Vagina (tissue), 2 donors: ENCODE measurements at regions not wholly inside any gene's neighbourhood (a gene's known extent, or its start where the extent isn't known, plus 50 kb on each side); places are given as distances from the start of the nearest gene placed in this dataset.

Experiments used
- DNase-seq, 2 donors: peaks; one replicate each; pipeline ENCODE4 v3.0.0-alpha.2; 2017; ENCODE audit errors: extremely low spot score in 2 of 2
- H3K27ac ChIP-seq: fragments of 200-600 bp; sonication (generic); one replicate; pipeline ENCODE4 v1.5.1; 2019
- H3K27me3 ChIP-seq: fragments of 200-600 bp; sonication (generic); one replicate; pipeline ENCODE4 v1.5.1; 2019
- H3K36me3 ChIP-seq, 2 donors: fragments of 200-600 bp; sonication (generic); one replicate each; pipeline ENCODE4 v1.5.1; 2017 to 2019
- H3K4me1 ChIP-seq: fragments of 200-600 bp; sonication (generic); one replicate; pipeline ENCODE4 v1.5.1; 2019
- H3K4me3 ChIP-seq, 2 donors: fragments of 200-600 bp; sonication (generic); 1 replicate in 1 of 2; 2 replicates in 1 of 2; pipeline ENCODE4 v1.5.1; 2016 to 2019
- H3K9me3 ChIP-seq: fragments of 200-600 bp; sonication (generic); one replicate; pipeline ENCODE4 v1.5.1; 2019
- CTCF ChIP-seq, 3 experiments: fragments of 450-650 bp in 2 of 3; fragments of 200-600 bp in 1 of 3; sonication (generic) in 1 of 3; IDR thresholded peaks; one replicate each; pipeline ENCODE4 v1.5.1; 2017 to 2019; ENCODE audit warnings: antibody characterized with exemption in 3 of 3, mild to moderate bottlenecking in 2 of 3, moderate library complexity in 2 of 3
- POLR2A ChIP-seq, 2 donors: fragments of 450-650 bp; IDR thresholded peaks; one replicate each; pipeline ENCODE4 v1.6.1; 2017; ENCODE audit warnings: antibody characterized with exemption in 2 of 2, mild to moderate bottlenecking in 2 of 2, moderate library complexity in 2 of 2
- POLR2AphosphoS5 ChIP-seq, 2 donors: sonication (generic); formaldehyde crosslinking; IDR thresholded peaks; one replicate each; pipeline ENCODE4 v1.9.0; 2017; ENCODE audit warnings: antibody characterized with exemption in 2 of 2, mild to moderate bottlenecking in 2 of 2, low read depth in 1 of 2; ENCODE audit not compliant: insufficient read depth in 1 of 2
- intact Hi-C: fragments of 100-400 bp; cut with DNase I; formaldehyde crosslinking; loops from one replicate; pipeline ENCODE4 v1.15.1; 2023

GRCh38 chr1:224541901-224542630 lies 74.1 kb upstream of the CNIH3 start:
- intact Hi-C loops: no loop called here
- H3K4me1 ChIP-seq: peaks cover 5% of the 10 kb centered on the region
- H3K36me3 ChIP-seq: no peaks in the 10 kb centered on the region
- H3K9me3 ChIP-seq: no peaks in the 10 kb centered on the region
- H3K4me3 ChIP-seq: no peak overlapping the region
- DNase-seq: no peak
- H3K27me3 ChIP-seq: no peaks in the 10 kb centered on the region
- no peak overlapping the region for H3K27ac ChIP-seq
- no peak for TF ChIP-seq POLR2A (IDR thresholded peaks at IDR 0.05)
- TF ChIP-seq POLR2AphosphoS5 (IDR thresholded peaks at IDR 0.05; ENCODE audit: insufficient read depth in 1 of 2, low read depth in 1 of 2): no peak
- no peak for TF ChIP-seq CTCF (IDR thresholded peaks at IDR 0.05)

- intact Hi-C loops: no loop called here
- Histone ChIP-seq H3K9me3 (no peaks in the 10 kb centered on the region), H3K4me3 (no peak overlapping the region), H3K27ac (no peak overlapping the region), H3K27me3 (no peaks in the 10 kb centered on the region), H3K4me1 (peaks cover 5% of the 10 kb centered on the region), H3K36me3 (no peaks in the 10 kb centered on the region)
- no peak for DNase-seq
- TF ChIP-seq POLR2A (IDR thresholded peaks at IDR 0.05) (no peak), POLR2AphosphoS5 (IDR thresholded peaks at IDR 0.05; ENCODE audit: insufficient read depth in 1 of 2, low read depth in 1 of 2) (no peak), CTCF (IDR thresholded peaks at IDR 0.05) (no peak)
Measured at GRCh38 chr1:224542783-224543440, 73.2 kb upstream of the CNIH3 start.

DNA sequence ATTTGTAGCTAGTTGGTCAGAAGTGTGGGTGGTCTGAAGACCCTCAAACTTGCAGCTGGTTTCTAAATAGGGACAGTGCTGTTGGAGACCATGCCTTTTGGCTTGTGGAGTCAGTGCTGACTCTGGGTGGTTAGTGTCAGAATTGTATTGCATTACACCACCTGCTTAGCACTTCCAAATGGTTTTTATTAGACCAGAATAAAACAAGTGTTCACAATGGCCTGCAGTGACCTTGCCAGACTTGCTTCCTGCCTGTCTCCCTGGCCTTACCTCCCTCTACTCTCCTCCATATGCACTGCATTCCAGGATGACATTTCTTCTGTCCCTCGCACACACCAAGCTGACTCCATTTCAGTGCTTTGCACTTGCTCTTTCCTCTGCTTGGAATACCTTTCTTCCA lies 72.7 kb upstream of the CNIH3 start:
- H3K4me1 ChIP-seq: peaks cover 5% of the 10 kb centered on the region
- H3K36me3 ChIP-seq: no peaks in the 10 kb centered on the region
- no peaks in the 10 kb centered on the region for H3K27me3 ChIP-seq
- no peak for DNase-seq
- H3K4me3 ChIP-seq: no peak overlapping the region
- no peaks in the 10 kb centered on the region for H3K9me3 ChIP-seq
- intact Hi-C loops: no loop called here
- H3K27ac ChIP-seq: no peak overlapping the region
- TF ChIP-seq POLR2A (IDR thresholded peaks at IDR 0.05): no peak
- TF ChIP-seq CTCF (IDR thresholded peaks at IDR 0.05): no peak
- no peak for TF ChIP-seq POLR2AphosphoS5 (IDR thresholded peaks at IDR 0.05; ENCODE audit: insufficient read depth in 1 of 2, low read depth in 1 of 2)

GRCh38 chr1:224544346-224545110 lies 71.6 kb upstream of the CNIH3 start:
- H3K9me3 ChIP-seq: no peaks in the 10 kb centered on the region
- intact Hi-C loops: no loop called here
- H3K27me3 ChIP-seq: no peaks in the 10 kb centered on the region
- H3K4me3 ChIP-seq: no peak overlapping the region
- TF ChIP-seq CTCF (IDR thresholded peaks at IDR 0.05): no peak
- no peak for TF ChIP-seq POLR2A (IDR thresholded peaks at IDR 0.05)
- TF ChIP-seq POLR2AphosphoS5 (IDR thresholded peaks at IDR 0.05; ENCODE audit: insufficient read depth in 1 of 2, low read depth in 1 of 2): no peak
- H3K36me3 ChIP-seq: no peaks in the 10 kb centered on the region
- H3K27ac ChIP-seq: no peak overlapping the region
- DNase-seq: no peak
- H3K4me1 ChIP-seq: peaks cover 5% of the 10 kb centered on the region
